ENCODE measurements at regions not wholly inside any gene's neighbourhood (a gene's known extent, or its start where the extent isn't known, plus 50 kb on each side); places are given as distances from the start of the nearest gene placed in this dataset.

GRCh38 chr9:135209852-135210251 lies 122.4 kb downstream of the OLFM1 start:
- peaks cover 6% of the 10 kb centered on the region for H3K9me3 Mint-ChIP-seq
- H3K27ac Mint-ChIP-seq: no peak overlapping the region
- H3K4me1 Mint-ChIP-seq: no peaks in the 10 kb centered on the region
- no peaks in the 10 kb centered on the region for H3K36me3 Mint-ChIP-seq
- DNase-seq: no peak
- no peaks in the 10 kb centered on the region for H3K27me3 Mint-ChIP-seq
- no peak overlapping the region for H3K4me3 Mint-ChIP-seq
- CTCF ChIA-PET: no interaction called here

- H3K4me1 Mint-ChIP-seq: no peaks in the 10 kb centered on the region
- DNase-seq: no peak
Measured at GRCh38 chr9:135210676-135211523, 123.4 kb downstream of the OLFM1 start.

GRCh38 chr9:135211524-135211890 lies 124.0 kb downstream of the OLFM1 start:
- DNase-seq: no peak
- no peak overlapping the region for H3K27ac Mint-ChIP-seq

More at GRCh38 chr9:135210676-135211523, 123.4 kb downstream of the OLFM1 start:
- Mint-ChIP-seq H3K4me3 (no peak overlapping the region), H3K36me3 (no peaks in the 10 kb centered on the region), H3K27me3 (no peaks in the 10 kb centered on the region), H3K9me3 (peaks cover 6% of the 10 kb centered on the region), H3K27ac (no peak overlapping the region)
- CTCF ChIA-PET: no interaction called here

GRCh38 chr9:135212961-135213360 lies 125.5 kb downstream of the OLFM1 start:
- CTCF ChIA-PET: no interaction called here
- H3K4me1 Mint-ChIP-seq: no peaks in the 10 kb centered on the region

More at GRCh38 chr9:135211524-135211890, 124.0 kb downstream of the OLFM1 start:
- H3K36me3 Mint-ChIP-seq: no peaks in the 10 kb centered on the region
- CTCF ChIA-PET: no interaction called here
- no peaks in the 10 kb centered on the region for H3K4me1 Mint-ChIP-seq
- H3K27me3 Mint-ChIP-seq: no peaks in the 10 kb centered on the region
- H3K4me3 Mint-ChIP-seq: no peak overlapping the region
- peaks cover 6% of the 10 kb centered on the region for H3K9me3 Mint-ChIP-seq

GRCh38 chr9:135213566-135213965 lies 126.1 kb downstream of the OLFM1 start:
- Mint-ChIP-seq H3K27me3 (peaks cover 15% of the 10 kb centered on the region), H3K36me3 (no peaks in the 10 kb centered on the region), H3K4me1 (no peaks in the 10 kb centered on the region), H3K4me3 (no peak overlapping the region), H3K9me3 (peaks cover 6% of the 10 kb centered on the region), H3K27ac (no peak overlapping the region)
- CTCF ChIA-PET: no interaction called here
- no peak for DNase-seq

More at GRCh38 chr9:135212961-135213360, 125.5 kb downstream of the OLFM1 start:
- H3K9me3 Mint-ChIP-seq: peaks cover 6% of the 10 kb centered on the region
- no peaks in the 10 kb centered on the region for H3K36me3 Mint-ChIP-seq
- peaks cover 9% of the 10 kb centered on the region for H3K27me3 Mint-ChIP-seq
- H3K4me3 Mint-ChIP-seq: no peak overlapping the region
- no peak overlapping the region for H3K27ac Mint-ChIP-seq
- DNase-seq: no peak

GRCh38 chr9:135214054-135214640 lies 126.7 kb downstream of the OLFM1 start:
- H3K9me3 Mint-ChIP-seq: peaks cover 6% of the 10 kb centered on the region
- H3K27me3 Mint-ChIP-seq: peaks cover 19% of the 10 kb centered on the region
- DNase-seq: no peak
- no peaks in the 10 kb centered on the region for H3K4me1 Mint-ChIP-seq
- CTCF ChIA-PET: no interaction called here
- no peaks in the 10 kb centered on the region for H3K36me3 Mint-ChIP-seq
- H3K27ac Mint-ChIP-seq: no peak overlapping the region
- H3K4me3 Mint-ChIP-seq: no peak overlapping the region

- Mint-ChIP-seq H3K4me3 (no peak overlapping the region), H3K27me3 (peaks cover 19% of the 10 kb centered on the region), H3K36me3 (no peaks in the 10 kb centered on the region), H3K27ac (no peak overlapping the region), H3K4me1 (no peaks in the 10 kb centered on the region), H3K9me3 (peaks cover 6% of the 10 kb centered on the region)
- CTCF ChIA-PET: no interaction called here
- no peak for DNase-seq
Measured at GRCh38 chr9:135214706-135215105, 127.2 kb downstream of the OLFM1 start.

- CTCF ChIA-PET: no interaction called here
- no peak for DNase-seq
- H3K27ac Mint-ChIP-seq: no peak overlapping the region
- H3K4me3 Mint-ChIP-seq: no peak overlapping the region
- peaks cover 19% of the 10 kb centered on the region for H3K27me3 Mint-ChIP-seq
- peaks cover 5% of the 10 kb centered on the region for H3K9me3 Mint-ChIP-seq
- H3K4me1 Mint-ChIP-seq: no peaks in the 10 kb centered on the region
- no peaks in the 10 kb centered on the region for H3K36me3 Mint-ChIP-seq
Measured at GRCh38 chr9:135215571-135216161, 128.2 kb downstream of the OLFM1 start.

- H3K36me3 Mint-ChIP-seq: no peaks in the 10 kb centered on the region
- peaks cover 19% of the 10 kb centered on the region for H3K27me3 Mint-ChIP-seq
- no peak overlapping the region for H3K4me3 Mint-ChIP-seq
- CTCF ChIA-PET: no interaction called here
- H3K27ac Mint-ChIP-seq: no peak overlapping the region
- peaks cover 2% of the 10 kb centered on the region for H3K9me3 Mint-ChIP-seq
- no peak for DNase-seq
- H3K4me1 Mint-ChIP-seq: no peaks in the 10 kb centered on the region
Measured at GRCh38 chr9:135216236-135216635, 128.8 kb downstream of the OLFM1 start.

GRCh38 chr9:135216791-135217441 lies 129.4 kb downstream of the OLFM1 start:
- DNase-seq: no peak
- Mint-ChIP-seq H3K27ac (no peak overlapping the region), H3K4me3 (no peak overlapping the region), H3K27me3 (peaks cover 19% of the 10 kb centered on the region), H3K4me1 (no peaks in the 10 kb centered on the region), H3K9me3 (peaks cover 2% of the 10 kb centered on the region), H3K36me3 (no peaks in the 10 kb centered on the region)
- CTCF ChIA-PET: no interaction called here

- no peak for DNase-seq
- Mint-ChIP-seq H3K4me3 (no peak overlapping the region), H3K36me3 (no peaks in the 10 kb centered on the region), H3K27me3 (peaks cover 19% of the 10 kb centered on the region), H3K4me1 (no peaks in the 10 kb centered on the region), H3K27ac (no peak overlapping the region), H3K9me3 (no peaks in the 10 kb centered on the region)
- CTCF ChIA-PET: no interaction called here
Measured at GRCh38 chr9:135217836-135218235, 130.4 kb downstream of the OLFM1 start.

- Mint-ChIP-seq H3K9me3 (no peaks in the 10 kb centered on the region), H3K27ac (no peak overlapping the region), H3K36me3 (no peaks in the 10 kb centered on the region), H3K27me3 (peaks cover 19% of the 10 kb centered on the region), H3K4me1 (no peaks in the 10 kb centered on the region), H3K4me3 (no peak overlapping the region)
- no peak for DNase-seq
- CTCF ChIA-PET: no interaction called here
Measured at GRCh38 chr9:135218331-135219225, 131.1 kb downstream of the OLFM1 start.

GRCh38 chr9:135219676-135220600 lies 132.5 kb downstream of the OLFM1 start:
- Mint-ChIP-seq H3K4me3 (no peak overlapping the region), H3K4me1 (no peaks in the 10 kb centered on the region), H3K27me3 (peaks cover 19% of the 10 kb centered on the region), H3K9me3 (no peaks in the 10 kb centered on the region), H3K27ac (no peak overlapping the region), H3K36me3 (no peaks in the 10 kb centered on the region)
- CTCF ChIA-PET: no interaction called here
- no peak for DNase-seq

Data from activated naive CD4-positive, alpha-beta T cell treated with anti-CD3 and anti-CD28 coated beads, Interleukin-2, amount 10 ng/mL, durations not matched to agents 7 days and 5 days (primary cell).